ENCODE measurements at regions not wholly inside any gene's neighbourhood (a gene's known extent, or its start where the extent isn't known, plus 50 kb on each side); places are given as distances from the start of the nearest gene placed in this dataset.

DNA sequence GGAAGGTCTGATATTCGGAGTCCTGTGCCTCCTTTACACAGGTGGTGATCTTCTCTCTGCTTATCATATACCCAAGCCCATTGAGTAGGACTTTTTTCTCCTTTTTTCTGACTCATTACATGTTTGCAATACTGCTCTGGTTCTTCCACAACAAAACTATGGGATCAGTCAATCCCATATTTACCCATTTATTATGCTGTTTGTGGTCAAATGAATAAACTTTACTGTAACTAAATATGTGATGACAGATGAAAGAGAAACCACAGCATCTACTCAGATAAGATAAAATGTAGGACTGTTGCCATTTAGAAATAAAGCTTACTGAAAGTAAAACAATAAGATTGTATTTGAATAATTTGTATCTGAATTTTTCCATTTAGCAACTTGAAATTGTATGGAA is 958.7 kb upstream of the FAT3 start:
- intact Hi-C loops (cut with DNase I) = no loop called here
- H3K4me3 ChIP-seq = no peak overlapping the region
- no peak for DNase-seq (ENCODE audit: low spot score in 2 of 2)
- H3K27me3 ChIP-seq = no peaks in the 10 kb centered on the region
- H3K27ac ChIP-seq = no peak overlapping the region
- no peaks in the 10 kb centered on the region for H3K9me3 ChIP-seq
- no peaks in the 10 kb centered on the region for H3K36me3 ChIP-seq
- no peaks in the 10 kb centered on the region for H3K4me1 ChIP-seq
- no peak for TF ChIP-seq CTCF (IDR thresholded peaks at IDR 0.05)

DNA sequence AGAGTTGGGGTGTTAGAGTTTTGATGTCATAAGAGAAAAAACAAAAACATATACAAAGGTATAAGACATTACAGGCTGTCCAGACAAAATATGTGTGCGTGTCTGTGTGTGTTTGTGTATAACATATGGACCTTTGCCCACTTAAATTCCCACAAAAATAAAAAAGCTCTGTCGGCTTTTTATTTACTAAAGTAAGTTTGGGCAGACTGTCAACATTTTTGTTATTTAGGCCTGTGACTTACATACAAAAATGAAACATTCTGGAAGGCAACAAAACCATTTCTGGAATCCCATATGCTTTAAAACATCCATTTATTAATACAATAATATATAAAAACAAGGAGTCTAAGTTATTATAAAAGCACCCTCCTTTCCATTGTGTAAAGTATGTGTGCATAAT is 960.1 kb upstream of the FAT3 start:
- intact Hi-C loops (cut with DNase I) = no loop called here
- TF ChIP-seq CTCF (IDR thresholded peaks at IDR 0.05) = no peak
- H3K27me3 ChIP-seq = no peaks in the 10 kb centered on the region
- no peaks in the 10 kb centered on the region for H3K4me1 ChIP-seq
- no peak for DNase-seq (ENCODE audit: low spot score in 2 of 2)
- H3K27ac ChIP-seq = no peak overlapping the region
- H3K4me3 ChIP-seq = no peak overlapping the region
- no peaks in the 10 kb centered on the region for H3K9me3 ChIP-seq
- H3K36me3 ChIP-seq = no peaks in the 10 kb centered on the region

- Histone ChIP-seq H3K4me1 (no peaks in the 10 kb centered on the region), H3K27me3 (no peaks in the 10 kb centered on the region), H3K4me3 (no peak overlapping the region), H3K9me3 (no peaks in the 10 kb centered on the region), H3K36me3 (no peaks in the 10 kb centered on the region), H3K27ac (no peak overlapping the region)
- intact Hi-C loops (cut with DNase I) = no loop called here
- DNase-seq (ENCODE audit: low spot score in 2 of 2) = no peak
- TF ChIP-seq CTCF (IDR thresholded peaks at IDR 0.05) = no peak
Observed at GRCh38 chr11:91263496-91264365, 960.9 kb upstream of the FAT3 start.

GRCh38 chr11:91261513-91261912 is 963.1 kb upstream of the FAT3 start:
- intact Hi-C loops (cut with DNase I) = no loop called here
- Histone ChIP-seq H3K27me3 (no peaks in the 10 kb centered on the region), H3K36me3 (no peaks in the 10 kb centered on the region), H3K9me3 (no peaks in the 10 kb centered on the region), H3K27ac (no peak overlapping the region), H3K4me1 (no peaks in the 10 kb centered on the region), H3K4me3 (no peak overlapping the region)
- TF ChIP-seq CTCF (IDR thresholded peaks at IDR 0.05) = no peak
- DNase-seq (ENCODE audit: low spot score in 2 of 2) = no peak

DNA sequence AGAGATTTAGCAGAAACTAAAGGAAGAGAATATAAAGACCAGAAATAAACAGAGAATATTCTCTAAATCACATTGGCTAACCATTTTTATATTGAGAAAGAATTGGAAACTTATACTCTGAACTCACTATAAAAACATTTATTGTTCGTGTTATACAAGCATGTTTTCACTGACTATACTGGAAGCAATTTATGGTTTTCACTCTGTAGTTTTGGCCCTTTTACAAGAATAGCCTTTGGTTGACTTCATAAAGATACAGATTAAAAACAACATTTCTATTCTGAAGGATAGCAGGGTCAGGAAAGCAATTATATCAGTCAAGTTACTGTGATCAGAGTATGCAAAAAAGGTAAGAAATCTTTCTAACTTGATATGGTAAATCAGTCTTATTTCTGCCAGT is 965.7 kb upstream of the FAT3 start:
- Histone ChIP-seq H3K4me1 (no peaks in the 10 kb centered on the region), H3K27ac (no peak overlapping the region), H3K4me3 (no peak overlapping the region), H3K36me3 (no peaks in the 10 kb centered on the region), H3K9me3 (no peaks in the 10 kb centered on the region), H3K27me3 (no peaks in the 10 kb centered on the region)
- no peak for TF ChIP-seq CTCF (IDR thresholded peaks at IDR 0.05)
- no peak for DNase-seq (ENCODE audit: low spot score in 2 of 2)
- intact Hi-C loops (cut with DNase I) = no loop called here

Data from ascending aorta (tissue), 2 donors.